ENCODE measurements at regions not wholly inside any gene's neighbourhood (a gene's known extent, or its start where the extent isn't known, plus 50 kb on each side); places are given as distances from the start of the nearest gene placed in this dataset.

DNA sequence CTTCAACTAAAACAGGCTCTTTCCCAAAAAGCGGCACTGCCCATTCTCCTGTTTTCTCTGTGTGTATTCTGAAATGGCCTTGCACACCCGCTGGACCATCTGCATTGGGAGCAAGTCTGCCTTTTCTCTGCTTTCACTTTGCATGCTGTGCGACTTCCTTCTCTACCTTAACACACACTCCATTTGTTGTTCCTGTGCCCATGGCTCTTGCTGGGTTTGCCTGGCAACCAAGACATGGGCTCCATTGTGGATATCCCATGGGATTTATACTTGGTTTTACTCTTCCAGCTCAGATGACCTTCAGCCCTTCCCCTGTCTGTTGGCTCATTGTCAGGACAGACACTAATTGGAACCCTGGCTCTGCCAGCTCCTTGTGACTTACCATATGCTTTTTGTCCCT, 465.3 kb downstream of the REEP3 start (continued):
- TF ChIP-seq, protein P1, sequence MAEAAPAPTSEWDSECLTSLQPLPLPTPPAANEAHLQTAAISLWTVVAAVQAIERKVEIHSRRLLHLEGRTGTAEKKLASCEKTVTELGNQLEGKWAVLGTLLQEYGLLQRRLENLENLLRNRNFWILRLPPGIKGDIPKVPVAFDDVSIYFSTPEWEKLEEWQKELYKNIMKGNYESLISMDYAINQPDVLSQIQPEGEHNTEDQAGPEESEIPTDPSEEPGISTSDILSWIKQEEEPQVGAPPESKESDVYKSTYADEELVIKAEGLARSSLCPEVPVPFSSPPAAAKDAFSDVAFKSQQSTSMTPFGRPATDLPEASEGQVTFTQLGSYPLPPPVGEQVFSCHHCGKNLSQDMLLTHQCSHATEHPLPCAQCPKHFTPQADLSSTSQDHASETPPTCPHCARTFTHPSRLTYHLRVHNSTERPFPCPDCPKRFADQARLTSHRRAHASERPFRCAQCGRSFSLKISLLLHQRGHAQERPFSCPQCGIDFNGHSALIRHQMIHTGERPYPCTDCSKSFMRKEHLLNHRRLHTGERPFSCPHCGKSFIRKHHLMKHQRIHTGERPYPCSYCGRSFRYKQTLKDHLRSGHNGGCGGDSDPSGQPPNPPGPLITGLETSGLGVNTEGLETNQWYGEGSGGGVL (tag by site-specific recombination; IDR thresholded peaks at IDR 0.05): no peak
- TF ChIP-seq, protein P2, sequence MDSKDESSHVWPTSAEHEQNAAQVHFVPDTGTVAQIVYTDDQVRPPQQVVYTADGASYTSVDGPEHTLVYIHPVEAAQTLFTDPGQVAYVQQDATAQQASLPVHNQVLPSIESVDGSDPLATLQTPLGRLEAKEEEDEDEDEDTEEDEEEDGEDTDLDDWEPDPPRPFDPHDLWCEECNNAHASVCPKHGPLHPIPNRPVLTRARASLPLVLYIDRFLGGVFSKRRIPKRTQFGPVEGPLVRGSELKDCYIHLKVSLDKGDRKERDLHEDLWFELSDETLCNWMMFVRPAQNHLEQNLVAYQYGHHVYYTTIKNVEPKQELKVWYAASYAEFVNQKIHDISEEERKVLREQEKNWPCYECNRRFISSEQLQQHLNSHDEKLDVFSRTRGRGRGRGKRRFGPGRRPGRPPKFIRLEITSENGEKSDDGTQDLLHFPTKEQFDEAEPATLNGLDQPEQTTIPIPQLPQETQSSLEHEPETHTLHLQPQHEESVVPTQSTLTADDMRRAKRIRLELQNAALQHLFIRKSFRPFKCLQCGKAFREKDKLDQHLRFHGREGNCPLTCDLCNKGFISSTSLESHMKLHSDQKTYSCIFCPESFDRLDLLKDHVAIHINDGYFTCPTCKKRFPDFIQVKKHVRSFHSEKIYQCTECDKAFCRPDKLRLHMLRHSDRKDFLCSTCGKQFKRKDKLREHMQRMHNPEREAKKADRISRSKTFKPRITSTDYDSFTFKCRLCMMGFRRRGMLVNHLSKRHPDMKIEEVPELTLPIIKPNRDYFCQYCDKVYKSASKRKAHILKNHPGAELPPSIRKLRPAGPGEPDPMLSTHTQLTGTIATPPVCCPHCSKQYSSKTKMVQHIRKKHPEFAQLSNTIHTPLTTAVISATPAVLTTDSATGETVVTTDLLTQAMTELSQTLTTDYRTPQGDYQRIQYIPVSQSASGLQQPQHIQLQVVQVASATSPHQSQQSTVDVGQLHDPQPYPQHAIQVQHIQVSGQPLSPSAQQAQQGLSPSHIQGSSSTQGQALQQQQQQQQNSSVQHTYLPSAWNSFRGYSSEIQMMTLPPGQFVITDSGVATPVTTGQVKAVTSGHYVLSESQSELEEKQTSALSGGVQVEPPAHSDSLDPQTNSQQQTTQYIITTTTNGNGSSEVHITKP (tag by site-specific recombination; IDR thresholded peaks at IDR 0.05): no peak
- TF ChIP-seq ZNF354C (tag by site-specific recombination; IDR thresholded peaks at IDR 0.05; ENCODE audit: borderline replicate concordance, low read depth) (no peak), GLI2 (tag by site-specific recombination; IDR thresholded peaks at IDR 0.05; ENCODE audit: borderline replicate concordance, low read depth) (no peak), ZNF140 (tag by site-specific recombination; IDR thresholded peaks at IDR 0.05) (no peak), ZNF629 (tag by site-specific recombination; IDR thresholded peaks at IDR 0.05) (no peak), ZNF510 (tag by site-specific recombination; IDR thresholded peaks at IDR 0.05; ENCODE audit: insufficient replicate concordance) (no peak)

DNA sequence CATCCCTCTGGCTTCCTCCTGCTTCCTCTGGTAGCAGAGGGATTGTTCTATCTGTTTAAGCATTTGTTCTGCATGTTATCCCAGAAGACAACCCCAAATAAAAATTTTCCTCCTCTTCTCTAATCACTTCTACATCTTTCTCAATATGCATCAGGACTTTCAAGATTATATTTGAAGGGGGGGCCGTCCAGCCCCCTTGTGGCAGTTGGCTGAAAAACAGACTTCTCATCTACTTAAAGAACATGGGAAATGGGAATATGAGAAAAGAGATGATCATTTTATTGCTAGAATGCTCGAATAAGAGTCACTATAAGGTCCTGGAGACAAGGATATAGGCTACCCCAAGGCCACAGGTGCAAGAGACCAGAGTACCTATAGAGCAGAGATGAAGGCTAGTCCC, 466.0 kb downstream of the REEP3 start:
- no peak for TF ChIP-seq ZNF747 (tag by site-specific recombination; IDR thresholded peaks at IDR 0.05)
- TF ChIP-seq ZFP3 (tag by site-specific recombination; IDR thresholded peaks at IDR 0.05; ENCODE audit: low read depth): no peak
- TF ChIP-seq ZNF561 (tag by site-specific recombination; IDR thresholded peaks at IDR 0.05; ENCODE audit: borderline replicate concordance): no peak
- TF ChIP-seq REPIN1 (tag by site-specific recombination; IDR thresholded peaks at IDR 0.05; ENCODE audit: low read depth): no peak
- no peak for TF ChIP-seq ZNF23 (tag by site-specific recombination; IDR thresholded peaks at IDR 0.05; ENCODE audit: borderline replicate concordance)
- no peak for TF ChIP-seq ZNF292 (tag by site-specific recombination; IDR thresholded peaks at IDR 0.05; ENCODE audit: borderline replicate concordance, low read depth)
- TF ChIP-seq SCRT2 (tag by site-specific recombination; IDR thresholded peaks at IDR 0.05): no peak
- no peak for TF ChIP-seq ZNF416 (tag by site-specific recombination; IDR thresholded peaks at IDR 0.05)
- no peak for TF ChIP-seq BCL11B (tag by site-specific recombination; IDR thresholded peaks at IDR 0.05; ENCODE audit: low read depth)
- no peak for TF ChIP-seq ZNF157 (tag by site-specific recombination; IDR thresholded peaks at IDR 0.05)
- TF ChIP-seq ZBTB8A (tag by site-specific recombination; IDR thresholded peaks at IDR 0.05): no peak
- no peak for TF ChIP-seq ZNF548 (tag by site-specific recombination; IDR thresholded peaks at IDR 0.05)
- no peak for TF ChIP-seq ZNF530 (tag by site-specific recombination; IDR thresholded peaks at IDR 0.05; ENCODE audit: low read depth)
- no peak for TF ChIP-seq ZNF211 (tag by site-specific recombination; IDR thresholded peaks at IDR 0.05; ENCODE audit: low read depth)
- TF ChIP-seq ZNF24 (tag by site-specific recombination; IDR thresholded peaks at IDR 0.05): no peak
- no peak for TF ChIP-seq ZNF423 (tag by site-specific recombination; IDR thresholded peaks at IDR 0.05)
- no peak for TF ChIP-seq ZNF514 (tag by site-specific recombination; IDR thresholded peaks at IDR 0.05)
- CTCF ChIA-PET: interaction anchor here (0.6 to 3.8 kb wide), 3 partner anchors 10 to 121 kb away, joined by 3 to 10 read pairs (median 5); no protein-coding TSS in a partner anchor

More for the DNA sequence above, 466.0 kb downstream of the REEP3 start:
- Histone ChIP-seq H3K9me3 (ENCODE audit: control insufficient read depth, insufficient read depth, low read depth, low read length) (no peaks in the 10 kb centered on the region), H3K4me1 (ENCODE audit: control insufficient read depth, insufficient read depth, low read length) (no peaks in the 10 kb centered on the region), H3K36me3 (ENCODE audit: control insufficient read depth in 2 of 2, insufficient read depth in 1 of 2, low read length in 2 of 2) (no peaks in the 10 kb centered on the region), H3K27ac (ENCODE audit: extremely low read depth, low read depth, low read length) (no peak overlapping the region), H3K4me3 (ENCODE audit: low read depth, low read length) (no peak overlapping the region)
- POLR2A ChIA-PET: no interaction called here
